ENCODE measurements at regions not wholly inside any gene's neighbourhood (a gene's known extent, or its start where the extent isn't known, plus 50 kb on each side); places are given as distances from the start of the nearest gene placed in this dataset.
"Not testable (repeated sequence)": the region's sequence is repeated elsewhere in the genome, so short reads cannot be mapped to it uniquely, and the experiment has no call there.

DNA sequence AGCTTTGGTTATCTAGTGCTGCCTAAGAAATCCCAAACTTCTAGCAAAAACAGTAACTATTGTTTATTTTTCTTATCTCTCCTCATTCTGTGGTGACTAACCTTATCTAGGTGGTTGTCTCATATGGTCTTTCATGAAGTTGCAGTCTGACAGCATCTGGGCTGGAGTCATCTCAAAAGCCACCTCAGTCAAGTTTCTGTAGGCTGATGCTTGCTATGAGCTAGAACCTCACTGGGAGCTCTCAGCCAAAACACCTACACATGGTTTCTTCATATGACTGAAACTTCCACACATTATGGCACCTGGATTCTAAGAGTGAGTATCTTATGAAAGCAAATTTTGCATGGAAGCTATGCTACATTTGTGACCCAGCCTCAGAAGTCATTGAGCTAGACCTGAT lies 596.4 kb upstream of the VRK2 start:
- no peak for DNase-seq

DNA sequence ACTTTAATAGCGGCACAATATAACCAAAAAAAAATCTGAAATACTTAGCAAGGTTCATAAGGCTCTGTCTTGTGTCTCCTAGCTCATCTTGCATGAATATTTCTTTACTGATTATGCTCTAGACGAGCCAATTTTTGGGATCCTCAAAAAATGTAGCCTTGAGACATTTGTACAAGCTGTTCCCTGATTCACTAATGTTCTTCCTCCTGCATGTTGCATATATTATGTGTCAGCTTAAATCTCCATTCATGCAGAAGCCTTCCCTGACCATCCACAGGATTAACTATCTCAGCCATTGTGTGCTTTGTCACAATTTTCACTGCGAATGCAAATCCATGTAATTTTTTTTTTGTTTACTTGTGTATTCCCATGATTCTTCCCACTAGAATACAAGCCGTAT lies 594.0 kb upstream of the VRK2 start:
- DNase-seq: no peak

DNA sequence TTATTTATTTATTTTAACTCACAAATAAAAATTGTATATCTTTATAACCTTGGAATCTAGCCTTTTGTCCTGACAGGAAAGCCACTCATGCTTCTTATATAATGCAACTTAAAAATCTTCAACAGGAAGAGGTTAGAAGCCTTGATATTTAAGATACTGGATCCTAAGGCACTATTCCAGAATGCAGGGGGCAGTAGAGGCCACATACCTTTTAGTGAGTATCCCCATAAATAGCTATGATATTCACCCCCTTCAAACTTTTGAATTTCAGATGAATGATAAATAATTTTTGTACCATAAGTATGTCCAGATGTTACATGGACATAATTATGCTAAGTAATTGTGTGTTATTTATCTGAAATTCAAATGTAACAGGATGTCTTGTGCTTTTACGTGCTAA lies 592.7 kb upstream of the VRK2 start:
- no peak for DNase-seq

DNA sequence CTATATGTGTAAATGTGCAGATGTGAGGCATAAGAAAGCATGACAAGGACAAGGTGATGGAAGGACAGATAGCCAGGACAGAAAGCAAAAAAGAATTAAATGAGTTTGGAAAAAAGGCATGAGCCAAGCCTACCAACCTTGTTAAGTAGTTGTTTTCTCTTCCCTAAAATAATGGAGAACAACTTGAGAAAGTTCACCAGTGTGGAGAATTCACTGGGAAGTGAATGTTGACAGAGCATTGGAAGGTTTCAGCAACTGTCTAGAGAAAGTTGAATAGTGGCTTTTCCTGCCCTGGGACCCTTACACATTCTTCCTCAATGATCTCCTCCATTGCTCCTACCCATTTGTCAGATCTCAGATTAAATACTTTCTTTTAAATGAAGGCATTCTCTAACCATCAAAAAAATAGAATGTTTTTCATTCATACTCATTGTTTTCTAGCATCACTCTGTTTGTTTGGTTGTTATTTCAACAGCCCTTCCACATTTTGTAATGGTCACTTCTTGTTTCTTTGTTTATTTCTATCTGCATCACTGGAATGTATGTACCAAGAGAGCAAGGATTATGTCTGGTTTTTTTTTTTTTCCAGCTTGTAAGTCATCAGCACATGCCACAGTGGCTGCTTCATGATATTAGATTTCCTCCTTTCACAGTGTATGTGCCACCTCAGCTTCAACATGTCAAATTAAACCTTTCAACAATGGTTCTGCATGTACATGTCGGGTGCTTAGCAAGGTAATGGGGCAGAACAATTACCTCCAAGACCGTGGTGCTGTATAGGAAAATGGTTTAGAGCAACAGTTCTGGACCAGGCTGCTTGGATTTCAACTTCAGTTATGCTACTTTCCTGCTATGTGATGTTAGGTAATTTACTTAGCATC lies 586.0 kb upstream of the VRK2 start:
- no peak for DNase-seq

DNA sequence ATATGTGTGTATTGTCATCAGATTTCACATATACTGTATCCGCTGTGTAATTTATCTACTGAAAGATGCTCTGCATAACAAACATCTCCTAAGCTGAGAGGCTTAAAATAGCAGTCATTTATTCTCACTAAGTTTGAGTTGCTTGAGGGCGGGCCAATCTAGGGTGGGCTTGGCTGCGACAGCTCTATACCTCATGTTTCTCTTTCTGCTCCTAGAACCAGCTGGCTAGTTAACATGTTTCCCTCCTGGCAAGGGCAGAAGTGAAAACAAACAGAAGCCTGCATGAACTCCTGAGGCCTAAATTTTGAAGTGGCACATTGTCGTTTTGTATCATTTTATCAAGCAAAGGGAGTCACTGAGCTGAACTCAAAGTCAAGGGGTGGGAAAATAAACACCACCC lies 585.0 kb upstream of the VRK2 start:
- no peak for DNase-seq

DNA sequence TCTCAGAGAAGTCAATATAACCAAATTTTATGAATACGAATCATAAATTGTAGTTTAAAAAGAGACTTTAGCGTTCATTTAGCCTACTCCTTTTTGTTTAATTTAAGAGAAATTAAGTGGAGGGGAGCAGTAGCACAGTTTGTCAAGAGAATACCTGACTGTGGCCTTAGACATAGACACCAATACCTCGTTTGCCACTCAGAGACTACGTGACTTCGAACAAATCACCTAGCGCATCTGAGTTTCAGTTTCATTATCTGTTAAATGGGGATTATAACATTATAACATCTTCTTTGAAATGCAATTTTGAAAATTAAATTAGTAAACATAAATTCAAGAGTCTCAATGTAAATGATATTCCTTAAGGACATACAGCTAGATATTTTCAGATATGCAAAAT lies 581.5 kb upstream of the VRK2 start:
- no peak for DNase-seq

DNA sequence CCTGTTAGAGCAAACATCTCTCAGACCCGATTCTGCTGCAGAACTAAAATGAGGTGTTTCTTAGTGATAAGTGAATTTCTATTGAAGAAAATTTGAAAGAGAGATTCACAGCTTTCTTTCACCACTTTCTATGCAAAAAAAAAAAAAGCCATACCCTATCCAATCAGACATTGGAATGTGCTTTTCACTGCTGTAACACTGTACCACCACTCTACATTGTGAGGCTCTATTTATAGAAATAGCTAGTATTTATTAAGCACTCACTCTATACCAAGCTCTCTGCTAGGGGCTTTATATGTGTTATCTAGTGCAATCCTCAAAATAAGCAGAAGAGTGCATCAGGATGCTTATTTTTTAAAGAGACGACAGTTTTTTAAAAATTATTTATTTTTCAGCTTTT lies 580.6 kb upstream of the VRK2 start:
- no peak for DNase-seq

DNA sequence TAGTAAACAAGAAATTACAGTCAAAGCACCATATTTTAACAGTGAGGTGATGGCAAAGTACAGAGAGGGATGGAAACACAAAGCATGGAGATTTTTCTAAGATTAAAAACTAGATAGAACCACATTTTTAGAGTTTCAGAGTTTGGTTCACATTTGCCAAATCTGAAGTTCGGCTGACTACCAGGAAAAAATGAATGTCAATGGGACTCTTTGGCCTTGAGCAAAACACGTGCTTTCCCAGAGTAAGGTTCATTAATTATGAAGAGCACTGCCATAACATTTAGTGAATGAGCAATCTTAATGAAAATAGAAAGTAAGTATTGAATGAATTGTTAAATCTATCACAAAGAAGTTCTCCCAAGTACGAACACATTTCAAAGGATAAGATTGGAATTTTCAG lies 571.2 kb upstream of the VRK2 start:
- DNase-seq: no peak

DNA sequence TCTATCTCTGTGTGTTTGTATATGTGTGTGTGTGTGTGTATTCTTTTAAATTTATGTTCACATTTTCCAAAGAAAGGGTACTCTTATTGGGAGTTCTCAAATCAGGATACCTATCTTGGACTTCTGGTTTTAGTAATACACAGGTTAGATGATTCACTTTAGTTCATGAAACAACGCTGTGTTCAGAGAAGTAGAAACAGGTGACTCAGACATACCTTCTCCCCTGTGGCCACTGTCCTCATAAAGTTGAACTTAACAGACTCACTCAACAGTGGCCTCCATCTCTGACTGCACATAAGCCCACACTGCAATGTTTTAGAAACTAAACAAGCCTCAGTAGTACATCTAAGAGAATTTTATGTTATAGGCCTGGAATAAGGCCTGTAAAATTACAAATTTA lies 566.6 kb upstream of the VRK2 start:
- DNase-seq: no peak

DNA sequence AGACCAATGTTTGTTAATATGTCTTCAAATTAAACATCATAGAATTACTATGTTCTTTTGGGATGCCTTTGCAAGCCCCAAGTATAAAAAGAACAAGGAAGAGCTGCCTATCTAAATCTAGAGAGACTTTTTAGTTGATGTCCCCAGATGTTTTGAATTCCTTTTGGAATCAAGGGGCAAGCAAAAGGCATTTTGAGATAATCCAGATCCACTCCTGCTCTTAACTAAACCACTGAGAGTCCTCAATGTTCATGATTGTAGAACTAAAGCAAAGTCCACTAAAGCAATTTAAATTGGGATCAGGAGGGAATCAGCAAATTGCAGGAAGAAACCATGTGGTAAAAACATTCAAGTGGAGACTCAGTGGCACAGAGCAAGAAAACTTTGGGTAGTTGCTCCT lies 558.5 kb upstream of the VRK2 start:
- DNase-seq: no peak

DNA sequence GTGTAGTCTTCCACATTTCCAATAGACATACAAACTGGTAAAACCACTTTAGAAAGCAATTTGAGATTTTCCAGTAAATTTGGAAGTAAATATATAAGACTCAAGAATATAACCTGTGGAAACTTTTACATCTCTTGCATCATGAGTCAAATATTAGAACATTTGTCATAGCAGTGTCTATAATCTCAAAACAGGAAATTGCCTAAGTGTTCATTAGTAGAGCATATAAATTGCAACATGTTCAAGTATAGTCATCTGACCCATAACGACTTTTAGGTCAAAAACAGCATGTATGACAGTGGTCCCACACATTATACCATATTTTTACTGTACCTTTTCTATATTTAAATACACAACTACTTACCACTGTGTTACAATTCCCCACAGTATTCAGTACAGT lies 555.9 kb upstream of the VRK2 start:
- no peak for DNase-seq

DNA sequence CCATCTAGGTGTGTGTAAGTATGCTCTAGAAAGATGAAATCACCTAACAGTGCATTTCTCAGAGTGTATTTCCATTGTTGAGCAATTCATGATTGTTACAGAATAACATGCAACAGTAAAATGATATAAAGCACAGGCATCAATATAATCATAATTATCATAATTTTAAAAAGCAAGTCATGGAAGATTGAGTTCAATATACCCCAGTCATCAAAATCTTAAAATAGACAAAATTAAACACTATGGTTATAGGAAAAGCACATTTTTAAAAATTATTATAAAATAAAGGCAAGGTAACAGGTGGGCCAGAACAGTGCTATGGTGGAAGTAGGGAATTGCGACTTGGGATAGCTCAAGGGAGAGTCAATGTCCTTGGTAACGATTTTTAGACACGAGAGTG lies 555.4 kb upstream of the VRK2 start:
- no peak for DNase-seq

DNA sequence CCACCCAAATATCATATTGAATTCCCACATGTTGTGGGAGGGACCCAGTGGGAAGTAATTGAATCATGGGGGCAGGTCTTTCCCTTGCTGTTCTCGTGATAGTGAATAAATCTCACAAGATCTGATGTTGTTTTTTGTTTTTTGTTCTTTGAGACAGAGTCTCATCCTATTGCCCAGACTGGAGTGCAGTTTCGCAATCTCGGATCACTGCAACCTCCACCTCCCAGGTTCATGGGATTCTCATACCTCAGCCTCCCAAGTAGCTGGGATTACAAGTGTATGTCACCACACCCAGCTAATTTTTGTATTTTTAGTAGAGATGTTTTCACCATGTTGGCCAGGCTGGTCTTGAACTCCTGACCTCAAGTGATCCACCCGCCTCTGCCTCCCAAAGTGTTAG lies 552.6 kb upstream of the VRK2 start:
- DNase-seq: not testable (repeated sequence)

DNA sequence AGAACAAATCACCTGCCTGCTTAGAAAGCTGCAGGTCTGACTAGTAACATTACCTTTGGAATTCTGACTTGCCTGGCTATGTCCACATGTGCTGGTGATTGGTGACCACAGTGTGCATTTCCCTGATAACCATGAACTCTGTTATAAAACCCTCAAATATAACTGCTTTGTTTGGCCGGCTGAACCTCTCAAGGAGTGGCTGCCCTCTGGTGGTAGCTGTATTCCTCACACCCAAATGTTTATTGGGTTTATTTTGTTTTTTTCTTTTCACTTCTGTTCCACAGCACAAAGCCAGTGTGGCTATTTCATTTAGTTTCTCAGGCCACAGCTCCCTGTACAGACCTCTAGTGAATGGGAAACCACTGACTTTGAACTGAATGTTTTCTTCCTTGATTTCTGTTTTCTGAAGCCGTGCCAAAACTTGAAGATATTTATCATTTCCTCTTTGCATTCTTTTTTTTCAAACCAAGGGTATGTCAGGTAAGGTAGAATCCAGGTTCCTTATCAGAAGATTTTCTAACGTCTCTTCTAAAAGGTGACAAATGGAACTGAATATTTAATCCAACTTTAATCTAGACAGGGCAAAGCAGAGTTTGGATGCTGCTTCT lies 549.0 kb upstream of the VRK2 start:
- DNase-seq: peak; percentile 35

DNA sequence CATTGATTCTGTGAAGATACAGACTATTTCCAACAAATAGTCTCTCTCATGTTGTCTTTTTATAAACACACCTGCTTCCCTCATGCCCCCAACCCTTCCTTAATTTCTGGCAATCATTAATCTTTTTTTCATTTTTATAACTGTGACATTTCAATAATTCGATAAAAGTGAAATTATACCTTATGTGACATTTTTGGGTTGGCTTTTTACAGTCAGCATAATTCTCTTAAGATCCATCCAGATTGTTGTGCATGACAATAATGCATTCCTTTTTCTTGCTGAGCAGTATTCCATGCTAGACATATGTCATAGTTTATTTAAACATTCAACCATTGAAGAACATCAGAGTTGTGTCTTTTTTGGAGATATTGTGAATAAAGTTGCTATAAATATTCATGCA lies 541.8 kb upstream of the VRK2 start:
- DNase-seq: no peak

DNA sequence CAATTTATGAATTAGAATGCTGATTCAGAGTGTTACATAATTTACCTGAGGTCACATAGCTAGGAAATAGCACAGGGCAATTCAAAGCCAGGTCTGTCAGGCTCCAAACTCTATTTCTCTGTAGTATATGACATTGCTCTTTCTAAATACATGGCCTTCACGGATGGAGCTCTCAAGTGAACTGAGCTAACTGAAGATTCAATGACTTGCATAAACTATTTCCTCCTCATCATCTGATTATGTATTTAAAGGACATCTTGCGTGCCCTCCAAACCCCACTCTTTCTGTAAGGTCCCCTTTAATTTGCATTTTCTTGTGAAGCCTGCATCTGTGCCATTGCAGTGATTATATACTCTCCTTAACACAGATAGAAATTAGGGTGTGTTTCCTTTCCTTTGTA lies 537.4 kb upstream of the VRK2 start:
- DNase-seq: no peak

DNA sequence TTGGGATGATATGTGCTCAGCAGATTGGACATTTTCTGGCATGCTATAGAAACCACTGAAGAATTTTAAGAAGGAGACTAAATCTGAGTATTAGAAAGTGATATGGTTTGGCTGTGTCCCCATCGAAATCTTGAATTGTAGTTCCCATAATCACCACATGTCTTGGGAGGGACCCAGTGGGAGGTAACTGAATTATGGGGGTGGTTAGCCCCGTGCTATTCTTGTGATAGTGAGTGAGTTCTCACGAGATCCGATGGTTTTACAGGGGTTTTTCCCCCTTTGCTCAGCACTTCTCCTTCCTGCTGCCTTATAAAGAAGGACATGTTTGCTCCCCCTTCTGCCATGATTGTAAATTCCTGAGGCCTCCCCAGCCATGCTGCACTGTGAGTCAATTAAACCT lies 535.9 kb upstream of the VRK2 start:
- DNase-seq: no peak

DNA sequence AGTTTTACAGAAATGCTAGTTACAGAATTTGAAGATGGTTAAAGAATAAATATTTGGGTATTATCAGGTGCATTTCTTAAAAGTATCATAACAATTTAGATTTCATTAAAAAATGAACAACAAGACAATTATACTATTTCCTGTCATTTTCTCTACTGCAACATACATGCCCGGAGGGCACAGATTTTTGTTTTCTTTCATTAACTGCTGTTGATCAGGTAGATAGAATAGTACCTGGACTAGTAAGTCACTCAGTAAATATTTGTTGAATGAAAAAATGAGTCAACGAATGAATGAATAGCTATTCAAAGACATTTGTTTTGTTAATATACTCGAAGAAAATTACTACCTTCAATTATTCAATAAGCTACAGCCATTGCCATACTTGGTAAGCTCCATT lies 531.2 kb upstream of the VRK2 start:
- peak; percentile 77 for DNase-seq

DNA sequence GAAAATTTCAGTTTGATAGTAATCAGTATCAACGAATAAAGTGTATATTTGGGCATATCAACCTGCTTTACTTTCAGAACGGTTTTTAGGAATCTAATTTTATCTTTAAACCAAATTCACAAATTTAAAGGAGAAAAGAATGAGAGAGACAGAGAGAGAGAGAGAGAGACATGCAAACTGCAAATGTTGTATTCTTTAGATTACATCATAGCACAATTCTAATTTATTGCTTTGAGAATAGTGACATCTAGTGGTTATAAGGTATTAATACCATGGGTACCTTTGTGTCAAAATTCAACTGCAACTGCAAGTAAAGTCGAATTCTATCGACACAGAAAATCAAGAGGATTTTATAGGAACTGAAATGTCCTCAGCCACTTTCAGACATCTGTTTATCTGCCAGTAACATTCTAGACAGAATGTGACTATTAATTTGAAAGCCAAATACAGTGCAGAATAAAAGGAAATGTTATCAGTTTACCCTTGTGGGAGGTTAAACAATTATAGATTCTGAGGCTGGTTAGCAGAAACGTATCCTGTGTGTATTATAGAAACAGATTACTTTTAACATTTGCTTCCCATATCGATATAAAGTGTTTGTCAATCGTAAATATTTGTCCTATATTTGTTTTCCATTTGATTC lies 529.8 kb upstream of the VRK2 start:
- DNase-seq: peak; percentile 68

DNA sequence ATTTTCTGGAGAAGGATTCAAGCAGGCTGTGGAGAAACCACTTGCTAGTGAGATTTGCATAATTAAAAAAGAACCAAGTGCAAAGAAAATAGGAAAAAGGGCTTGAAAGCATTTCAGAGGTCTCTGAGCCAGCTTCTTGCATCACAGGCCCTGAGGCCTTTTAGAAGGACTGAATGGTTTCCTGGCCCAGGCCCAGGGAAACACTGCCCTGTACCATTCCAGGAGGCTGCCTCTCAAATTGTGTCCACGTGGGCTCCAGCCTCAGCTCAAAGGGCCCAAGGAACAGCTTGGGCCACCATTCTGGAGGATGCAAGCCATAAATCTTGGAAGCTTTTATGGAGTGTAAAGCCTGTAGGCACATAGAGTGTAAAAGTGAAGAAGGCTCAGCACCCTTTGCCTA lies 523.3 kb upstream of the VRK2 start:
- no peak for DNase-seq

DNA sequence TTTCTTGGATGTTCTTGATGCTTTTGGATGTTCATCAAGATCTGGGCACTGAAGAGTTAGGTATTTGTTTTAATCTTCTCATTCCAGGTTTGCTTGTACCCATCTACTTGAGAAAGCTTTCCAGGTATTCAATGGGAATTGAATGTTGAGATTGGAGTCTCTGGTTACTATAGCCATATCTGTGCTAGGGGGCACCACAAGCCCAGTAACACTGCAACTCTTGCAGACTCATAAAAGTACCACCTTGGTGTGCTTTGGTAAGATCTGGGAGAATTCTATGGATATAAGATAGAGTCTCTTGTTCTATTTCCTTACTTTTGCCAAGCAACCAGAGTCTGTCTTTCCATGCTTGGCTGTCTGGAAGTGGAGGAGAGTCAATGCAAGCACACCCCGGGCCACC lies 518.9 kb upstream of the VRK2 start:
- no peak for DNase-seq

DNA sequence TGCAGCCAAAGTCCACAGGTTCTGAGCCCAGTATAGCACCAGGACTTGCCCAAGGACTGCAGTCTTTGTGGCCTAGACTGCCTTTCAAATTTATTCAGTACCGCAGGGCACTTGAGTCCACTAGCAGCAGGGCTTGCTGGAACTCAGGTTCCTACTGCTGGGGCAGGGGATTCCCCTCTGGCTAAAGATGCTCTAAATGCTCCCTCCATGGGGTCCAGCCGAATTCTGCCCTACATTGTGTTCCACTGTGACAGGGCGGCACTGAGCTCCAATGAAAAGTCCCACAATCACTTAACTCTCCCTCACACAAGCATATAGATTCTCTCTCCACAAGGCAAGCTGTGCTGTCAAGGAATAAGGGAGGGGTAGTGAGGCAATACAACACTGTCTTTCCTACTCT lies 518.1 kb upstream of the VRK2 start:
- no peak for DNase-seq

DNA sequence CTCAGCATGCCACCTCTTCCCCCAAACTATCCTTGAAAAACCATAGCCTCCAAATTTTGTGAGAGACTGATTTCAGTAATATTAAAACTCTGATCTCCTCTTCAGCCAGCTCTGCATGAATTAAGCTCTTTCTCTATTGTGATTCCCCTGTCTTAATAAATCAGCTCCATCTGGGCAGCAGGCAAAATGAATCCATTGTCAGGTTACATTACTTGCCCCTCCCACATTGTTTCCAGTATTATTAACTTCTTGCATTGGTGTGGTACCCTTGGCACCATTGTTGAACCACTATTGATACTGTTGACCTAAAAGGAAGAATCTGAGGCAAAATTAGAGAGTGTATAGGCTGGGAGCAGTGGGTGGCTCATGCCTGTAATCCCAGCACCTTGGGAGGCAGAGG lies 512.2 kb upstream of the VRK2 start:
- no peak for DNase-seq

DNA sequence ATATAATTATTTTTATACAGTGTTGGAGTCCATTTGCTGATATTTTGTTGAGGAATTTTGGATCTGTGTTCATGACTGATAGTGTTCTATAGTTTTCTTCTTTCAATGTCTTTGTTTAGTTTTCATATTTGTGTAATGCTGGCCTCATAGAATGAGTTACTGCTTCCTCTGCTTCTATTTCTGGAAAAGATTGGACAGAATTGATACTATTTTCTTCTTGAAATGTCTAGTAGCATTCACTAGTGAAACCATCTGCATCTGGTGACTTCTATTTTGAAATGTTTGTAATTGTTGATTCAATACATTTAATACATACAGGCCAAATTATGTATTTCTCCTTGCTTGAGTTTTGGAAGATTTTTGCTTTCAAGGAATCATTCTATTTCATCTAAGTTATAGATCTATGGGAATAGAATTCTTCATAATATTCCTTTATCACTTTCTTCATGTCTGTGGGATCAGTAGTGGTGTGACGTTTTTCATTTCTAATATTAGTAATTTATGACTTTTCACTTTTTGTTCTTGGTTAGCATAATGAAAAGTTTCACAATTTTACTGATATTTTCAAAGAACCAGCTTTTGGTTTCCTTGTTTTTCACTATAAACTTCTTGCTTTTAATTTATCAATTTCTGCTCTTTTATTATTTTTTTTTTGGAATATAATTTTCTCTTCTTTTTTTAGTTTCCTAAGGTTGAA lies 509.9 kb upstream of the VRK2 start:
- no peak for DNase-seq

All from DMS153 (cell line).